Suprapubic skin (tissue), 4 donors: ENCODE measurements at regions not wholly inside any gene's neighbourhood (a gene's known extent, or its start where the extent isn't known, plus 50 kb on each side); places are given as distances from the start of the nearest gene placed in this dataset.

ENCODE experiments used
- DNase-seq, 2 donors: peaks; one replicate each; pipeline ENCODE4 v3.0.0-alpha.2; 2019; ENCODE audit warnings: low spot score in 2 of 2
- H3K27ac ChIP-seq: fragments of 200-600 bp; sonication (generic); one replicate; pipeline ENCODE4 v1.5.1; 2019
- H3K27me3 ChIP-seq: fragments of 200-600 bp; sonication (generic); one replicate; pipeline ENCODE4 v1.5.1; 2019
- H3K36me3 ChIP-seq: fragments of 200-600 bp; sonication (generic); one replicate; pipeline ENCODE4 v1.5.1; 2019
- H3K4me1 ChIP-seq: fragments of 200-600 bp; sonication (generic); one replicate; pipeline ENCODE4 v1.5.1; 2019
- H3K4me3 ChIP-seq: fragments of 200-600 bp; sonication (generic); one replicate; pipeline ENCODE4 v1.5.1; 2019; ENCODE audit warnings: mild to moderate bottlenecking
- H3K9me3 ChIP-seq: fragments of 200-600 bp; sonication (generic); one replicate; pipeline ENCODE4 v1.5.1; 2019
- CTCF ChIP-seq, 2 donors: fragments of 200-600 bp in 1 of 2; fragments of 450-650 bp in 1 of 2; sonication (generic) in 1 of 2; IDR thresholded peaks; one replicate each; pipeline ENCODE4 v1.5.1; 2016 to 2019; ENCODE audit warnings: antibody characterized with exemption in 2 of 2, mild to moderate bottlenecking in 1 of 2, moderate library complexity in 1 of 2
- EP300 ChIP-seq: sonication (generic); formaldehyde crosslinking; IDR thresholded peaks from one replicate; pipeline ENCODE4 v1.6.1; 2017; ENCODE audit warnings: antibody characterized with exemption
- POLR2A ChIP-seq, 2 donors: fragments of 450-650 bp; IDR thresholded peaks; one replicate each; pipeline ENCODE4 v1.6.1; 2017; ENCODE audit warnings: antibody characterized with exemption in 2 of 2, mild to moderate bottlenecking in 2 of 2, moderate library complexity in 2 of 2
- POLR2AphosphoS5 ChIP-seq, 3 donors: sonication (generic); formaldehyde crosslinking; IDR thresholded peaks; one replicate each; pipeline ENCODE4 v1.6.1; 2017; ENCODE audit warnings: antibody characterized with exemption in 3 of 3
- WGBS: methylation state at CpG from one replicate; pipeline ENCODE4 v1.1.5; 2018; 5-methylcytosine and 5-hydroxymethylcytosine counted together

- Histone ChIP-seq H3K27ac (no peak overlapping the region), H3K27me3 (no peaks in the 10 kb centered on the region), H3K9me3 (peaks cover 6% of the 10 kb centered on the region), H3K4me1 (no peaks in the 10 kb centered on the region), H3K36me3 (no peaks in the 10 kb centered on the region), H3K4me3 (no peak overlapping the region)
- TF ChIP-seq POLR2AphosphoS5 (IDR thresholded peaks at IDR 0.05) (no peak), EP300 (no peak), POLR2A (IDR thresholded peaks at IDR 0.05) (no peak), CTCF (IDR thresholded peaks at IDR 0.05) (no peak)
- WGBS = 74% methylated on average over 1 of the region's 1 CpG
- no peak for DNase-seq
These were observed 176.5 kb downstream of the CENPW start for GRCh38 chr6:126516411-126516810.

DNA sequence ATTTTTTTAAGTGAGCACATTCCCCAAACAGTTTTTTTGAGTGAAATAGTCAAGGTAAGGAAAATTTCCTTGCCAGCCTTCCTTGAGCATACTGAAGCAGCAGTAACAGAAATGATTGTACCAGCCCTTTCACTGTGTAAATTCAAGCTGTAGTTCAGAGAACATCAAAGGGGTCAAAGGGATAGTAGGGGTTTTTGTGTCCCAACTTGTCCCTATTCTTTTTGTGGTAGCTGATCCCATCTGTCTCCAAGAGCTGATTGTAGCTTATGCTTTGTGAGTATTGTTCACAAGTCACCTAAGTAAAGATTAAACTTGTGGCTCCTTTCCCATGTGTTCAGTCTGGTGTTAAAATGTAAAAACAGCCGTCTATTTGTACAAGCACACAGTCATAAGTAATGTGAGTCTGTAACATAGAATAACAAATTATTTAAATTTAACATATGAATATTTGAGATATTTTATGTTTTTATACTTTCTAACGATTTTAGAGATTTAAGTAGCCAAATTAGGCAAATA, 185.0 kb downstream of the CENPW start:
- DNase-seq = no peak
- 72% methylated on average over 2 of the region's 2 CpGs for WGBS
- no peaks in the 10 kb centered on the region for H3K4me1 ChIP-seq
- TF ChIP-seq POLR2A (IDR thresholded peaks at IDR 0.05) (no peak), EP300 (no peak)
- no peaks in the 10 kb centered on the region for H3K27me3 ChIP-seq
- H3K9me3 ChIP-seq = no peaks in the 10 kb centered on the region
- H3K4me3 ChIP-seq = no peak overlapping the region
- no peak overlapping the region for H3K27ac ChIP-seq
- no peaks in the 10 kb centered on the region for H3K36me3 ChIP-seq

DNA sequence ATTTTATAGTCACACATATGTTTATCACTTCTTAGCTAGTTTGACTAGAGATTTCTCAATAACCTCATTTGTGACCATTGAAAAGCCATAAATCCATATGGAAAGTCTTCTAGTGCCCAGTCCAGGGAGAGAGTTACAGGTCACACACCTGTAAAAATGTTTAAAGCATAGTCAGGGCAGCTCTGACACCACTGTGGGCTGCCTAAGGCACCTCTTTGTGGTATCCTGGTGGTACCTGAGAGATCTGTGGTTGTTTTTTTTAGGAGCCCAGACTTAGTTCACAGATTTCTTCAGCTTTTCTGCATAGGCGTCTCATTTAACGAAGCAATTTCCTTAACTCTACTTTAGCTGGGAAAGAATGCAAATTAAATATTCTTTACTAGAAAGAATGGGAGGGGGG, 186.6 kb downstream of the CENPW start:
- H3K4me3 ChIP-seq = no peak overlapping the region
- TF ChIP-seq CTCF (IDR thresholded peaks at IDR 0.05) = no peak
- no peak for TF ChIP-seq POLR2A (IDR thresholded peaks at IDR 0.05)
- TF ChIP-seq POLR2AphosphoS5 (IDR thresholded peaks at IDR 0.05) = no peak
- TF ChIP-seq EP300 = no peak
- H3K4me1 ChIP-seq = no peaks in the 10 kb centered on the region
- no peaks in the 10 kb centered on the region for H3K9me3 ChIP-seq
- 95% methylated on average over 2 of the region's 2 CpGs for WGBS
- H3K36me3 ChIP-seq = no peaks in the 10 kb centered on the region
- DNase-seq = no peak
- no peak overlapping the region for H3K27ac ChIP-seq
- no peaks in the 10 kb centered on the region for H3K27me3 ChIP-seq

DNA sequence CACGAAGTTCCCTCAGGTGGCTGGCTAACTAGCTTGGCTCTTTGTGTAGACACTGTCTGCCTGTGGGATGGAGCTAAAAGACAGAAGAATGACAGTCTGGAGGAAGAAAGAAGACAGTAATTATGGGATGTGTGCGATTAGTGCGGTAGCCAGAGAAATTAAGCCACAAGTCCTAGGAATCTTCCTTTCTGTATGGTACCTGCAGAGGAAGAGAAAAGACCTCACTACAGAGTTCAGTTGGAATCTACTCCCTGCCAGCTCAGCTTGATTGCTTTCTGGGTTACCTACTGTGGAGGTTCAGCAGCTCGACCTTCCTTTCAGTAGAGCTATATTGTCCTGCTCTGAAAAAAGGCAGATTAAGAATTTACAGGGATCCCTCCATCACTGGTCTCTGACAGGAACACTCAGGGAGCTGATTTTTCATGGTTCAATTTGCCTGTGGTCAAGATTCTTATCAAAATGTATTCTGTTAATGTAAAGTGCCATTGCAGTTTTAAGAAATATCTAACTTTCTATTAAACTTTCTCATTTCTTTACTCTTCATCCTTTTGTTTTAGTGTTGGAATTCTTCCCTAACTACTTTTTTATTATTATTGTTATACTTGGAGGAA, 187.2 kb downstream of the CENPW start:
- Histone ChIP-seq H3K27ac (no peak overlapping the region), H3K4me1 (no peaks in the 10 kb centered on the region), H3K4me3 (no peak overlapping the region), H3K9me3 (no peaks in the 10 kb centered on the region), H3K27me3 (no peaks in the 10 kb centered on the region), H3K36me3 (no peaks in the 10 kb centered on the region)
- DNase-seq = no peak
- WGBS = 61% methylated on average over 4 of the region's 4 CpGs
- no peak for TF ChIP-seq POLR2AphosphoS5 (IDR thresholded peaks at IDR 0.05)

DNA sequence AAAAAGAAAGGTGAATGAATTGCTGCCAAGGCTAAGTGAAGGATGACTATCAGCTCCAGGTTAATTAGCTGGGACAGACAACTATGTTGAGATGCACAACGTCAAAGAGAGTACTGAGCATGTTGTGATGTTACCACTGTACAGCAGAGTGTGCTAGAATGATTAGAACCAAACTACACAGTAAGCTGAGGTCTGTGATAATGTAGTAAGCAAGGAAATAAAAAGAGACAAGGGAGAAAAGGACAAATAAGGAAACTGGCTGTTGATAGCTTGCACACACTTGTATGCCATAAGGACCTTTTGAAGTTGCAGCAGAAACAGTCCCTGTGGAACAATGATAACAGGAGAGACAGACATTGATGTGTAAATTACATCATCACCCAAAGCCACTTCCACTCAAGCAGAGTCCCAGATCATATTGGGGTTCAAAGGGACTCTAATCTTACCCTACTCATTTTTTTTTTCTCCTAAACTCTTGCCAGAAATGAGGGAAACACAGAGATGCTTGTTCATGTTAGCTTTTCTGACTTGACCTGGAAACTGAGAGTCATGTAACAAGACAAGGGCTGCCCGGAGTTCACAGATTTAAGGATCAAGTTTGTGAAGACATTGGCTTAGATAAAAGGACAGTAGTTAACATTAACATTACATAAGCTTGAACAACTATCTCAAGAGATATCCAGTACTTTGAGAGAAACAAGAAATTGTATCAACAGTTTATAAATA, 189.9 kb downstream of the CENPW start:
- no peak for DNase-seq
- TF ChIP-seq POLR2AphosphoS5 (IDR thresholded peaks at IDR 0.05) (no peak), POLR2A (IDR thresholded peaks at IDR 0.05) (no peak), CTCF (IDR thresholded peaks at IDR 0.05) (no peak), EP300 (no peak)
- no peaks in the 10 kb centered on the region for H3K9me3 ChIP-seq

DNA sequence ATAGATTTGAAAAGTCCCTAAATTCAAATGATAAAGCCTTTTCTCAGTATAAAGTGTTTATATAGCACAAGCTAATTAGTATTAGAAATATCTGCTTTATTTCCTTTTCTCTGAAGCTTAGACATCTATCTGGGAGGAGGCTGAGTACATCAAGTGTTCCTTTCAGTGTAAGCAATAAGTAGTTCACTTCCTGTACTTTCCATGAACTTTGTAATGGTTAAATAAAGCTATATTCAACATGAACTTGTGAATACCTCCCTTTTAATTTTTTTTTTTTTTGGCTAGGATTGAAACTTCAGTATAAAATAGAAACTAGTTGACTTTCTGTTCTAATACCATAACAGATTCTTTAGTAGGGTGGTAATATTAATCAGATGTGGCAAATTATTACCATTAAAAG, 190.9 kb downstream of the CENPW start:
- no peak for DNase-seq
- no peak for TF ChIP-seq EP300
- TF ChIP-seq CTCF (IDR thresholded peaks at IDR 0.05) = no peak
- no peak for TF ChIP-seq POLR2A (IDR thresholded peaks at IDR 0.05)
- TF ChIP-seq POLR2AphosphoS5 (IDR thresholded peaks at IDR 0.05) = no peak
- Histone ChIP-seq H3K4me1 (no peaks in the 10 kb centered on the region), H3K27ac (no peak overlapping the region), H3K9me3 (no peaks in the 10 kb centered on the region), H3K36me3 (no peaks in the 10 kb centered on the region), H3K27me3 (no peaks in the 10 kb centered on the region), H3K4me3 (no peak overlapping the region)

More for the DNA sequence above, 189.9 kb downstream of the CENPW start:
- Histone ChIP-seq H3K4me3 (no peak overlapping the region), H3K27me3 (no peaks in the 10 kb centered on the region), H3K27ac (no peak overlapping the region), H3K4me1 (no peaks in the 10 kb centered on the region), H3K36me3 (no peaks in the 10 kb centered on the region)
- WGBS = 73% methylated on average over 2 of the region's 2 CpGs
